ENCODE measurements at regions not wholly inside any gene's neighbourhood (a gene's known extent, or its start where the extent isn't known, plus 50 kb on each side); places are given as distances from the start of the nearest gene placed in this dataset.
A peak's percentile ranks its signal among the peaks of the same experiment; 100 is the strongest.
"Not testable (repeated sequence)": the region's sequence is repeated elsewhere in the genome, so short reads cannot be mapped to it uniquely, and the experiment has no call there.

- H3K27ac Mint-ChIP-seq = no peak overlapping the region
- ATAC-seq (no peak), DNase-seq (ENCODE audit: low spot score in 2 of 2) (no peak)
- H3K36me3 Mint-ChIP-seq = no peaks in the 10 kb centered on the region
- H3K9me3 Mint-ChIP-seq = peaks cover 4% of the 10 kb centered on the region
- no peak overlapping the region for H3K4me3 Mint-ChIP-seq
- peaks cover 23% of the 10 kb centered on the region for H3K4me1 Mint-ChIP-seq
These were observed 252.9 kb upstream of the CBLB start for GRCh38 chr3:106121491-106122289.

- Mint-ChIP-seq H3K9me3 (no peaks in the 10 kb centered on the region), H3K27ac (no peak overlapping the region), H3K4me1 (peaks cover 12% of the 10 kb centered on the region), H3K36me3 (no peaks in the 10 kb centered on the region), H3K4me3 (no peak overlapping the region)
- DNase-seq (ENCODE audit: low spot score in 2 of 2) = no peak
- no peak for ATAC-seq
These were observed 256.0 kb upstream of the CBLB start for GRCh38 chr3:106124818-106125217.

GRCh38 chr3:106125321-106125720, 256.5 kb upstream of the CBLB start:
- ATAC-seq (no peak), DNase-seq (ENCODE audit: low spot score in 2 of 2) (no peak)
- no peaks in the 10 kb centered on the region for H3K9me3 Mint-ChIP-seq
- no peaks in the 10 kb centered on the region for H3K36me3 Mint-ChIP-seq
- H3K27ac Mint-ChIP-seq = no peak overlapping the region
- H3K4me3 Mint-ChIP-seq = no peak overlapping the region
- H3K4me1 Mint-ChIP-seq = peaks cover 11% of the 10 kb centered on the region

GRCh38 chr3:106126067-106126845, 257.4 kb upstream of the CBLB start:
- no peak overlapping the region for H3K4me3 Mint-ChIP-seq
- H3K9me3 Mint-ChIP-seq = no peaks in the 10 kb centered on the region
- peaks cover 4% of the 10 kb centered on the region for H3K36me3 Mint-ChIP-seq
- DNase-seq (ENCODE audit: low spot score in 2 of 2) = no peak
- H3K4me1 Mint-ChIP-seq = peaks cover 13% of the 10 kb centered on the region
- no peak for ATAC-seq
- no peak overlapping the region for H3K27ac Mint-ChIP-seq

GRCh38 chr3:106126846-106127235, 258.0 kb upstream of the CBLB start:
- no peak for ATAC-seq
- peaks cover 16% of the 10 kb centered on the region for H3K4me1 Mint-ChIP-seq
- no peak overlapping the region for H3K27ac Mint-ChIP-seq
- H3K4me3 Mint-ChIP-seq = no peak overlapping the region
- H3K36me3 Mint-ChIP-seq = peaks cover 4% of the 10 kb centered on the region
- DNase-seq (ENCODE audit: low spot score in 2 of 2) = no peak
- H3K9me3 Mint-ChIP-seq = no peaks in the 10 kb centered on the region

GRCh38 chr3:106129939-106130338, 261.1 kb upstream of the CBLB start:
- Mint-ChIP-seq H3K9me3 (peaks cover 2% of the 10 kb centered on the region), H3K4me3 (peak overlapping the region; percentile 54), H3K4me1 (peaks cover 16% of the 10 kb centered on the region), H3K27ac (peak overlapping the region; percentile 91), H3K36me3 (peaks cover 4% of the 10 kb centered on the region)
- ATAC-seq = no peak
- DNase-seq (ENCODE audit: low spot score in 2 of 2) = no peak

GRCh38 chr3:106130384-106131198, 261.8 kb upstream of the CBLB start:
- Mint-ChIP-seq H3K27ac (peak overlapping the region; percentile 91), H3K36me3 (peaks cover 4% of the 10 kb centered on the region), H3K4me3 (peak overlapping the region; percentile 54), H3K4me1 (peaks cover 16% of the 10 kb centered on the region), H3K9me3 (peaks cover 2% of the 10 kb centered on the region)
- ATAC-seq = peak; percentile 32
- DNase-seq (ENCODE audit: low spot score in 2 of 2) = no peak

- ATAC-seq (no peak), DNase-seq (ENCODE audit: low spot score in 2 of 2) (no peak)
- Mint-ChIP-seq H3K4me1 (peaks cover 10% of the 10 kb centered on the region), H3K4me3 (no peak overlapping the region), H3K27ac (no peak overlapping the region), H3K36me3 (peaks cover 4% of the 10 kb centered on the region), H3K9me3 (peaks cover 2% of the 10 kb centered on the region)
These were observed 266.8 kb upstream of the CBLB start for GRCh38 chr3:106135451-106136160.

GRCh38 chr3:106139826-106140225, 271.0 kb upstream of the CBLB start:
- ATAC-seq = no peak
- no peak for DNase-seq (ENCODE audit: low spot score in 2 of 2)
- no peak overlapping the region for H3K4me3 Mint-ChIP-seq
- no peaks in the 10 kb centered on the region for H3K9me3 Mint-ChIP-seq
- no peaks in the 10 kb centered on the region for H3K36me3 Mint-ChIP-seq
- H3K4me1 Mint-ChIP-seq = peaks cover 6% of the 10 kb centered on the region
- no peak overlapping the region for H3K27ac Mint-ChIP-seq

GRCh38 chr3:106140431-106140830, 271.6 kb upstream of the CBLB start:
- Mint-ChIP-seq H3K9me3 (no peaks in the 10 kb centered on the region), H3K36me3 (no peaks in the 10 kb centered on the region), H3K4me3 (no peak overlapping the region), H3K27ac (no peak overlapping the region), H3K4me1 (peaks cover 6% of the 10 kb centered on the region)
- DNase-seq (ENCODE audit: low spot score in 2 of 2) = no peak
- ATAC-seq = no peak

GRCh38 chr3:106144030-106144429, 275.2 kb upstream of the CBLB start:
- DNase-seq (ENCODE audit: low spot score in 2 of 2) = no peak
- Mint-ChIP-seq H3K4me1 (peaks cover 6% of the 10 kb centered on the region), H3K36me3 (no peaks in the 10 kb centered on the region), H3K9me3 (peaks cover 12% of the 10 kb centered on the region), H3K27ac (no peak overlapping the region), H3K4me3 (no peak overlapping the region)
- no peak for ATAC-seq

GRCh38 chr3:106148440-106149082, 279.7 kb upstream of the CBLB start:
- H3K4me3 Mint-ChIP-seq, H3K4me1 Mint-ChIP-seq: not testable (repeated sequence)
- H3K9me3 Mint-ChIP-seq = peaks cover 12% of the 10 kb centered on the region

GRCh38 chr3:106157411-106157810, 288.6 kb upstream of the CBLB start:
- Mint-ChIP-seq H3K4me3 (no peak overlapping the region), H3K27ac (no peak overlapping the region), H3K9me3 (no peaks in the 10 kb centered on the region), H3K4me1 (no peaks in the 10 kb centered on the region), H3K36me3 (no peaks in the 10 kb centered on the region)
- ATAC-seq (no peak), DNase-seq (ENCODE audit: low spot score in 2 of 2) (no peak)

More at GRCh38 chr3:106148440-106149082, 279.7 kb upstream of the CBLB start:
- DNase-seq (ENCODE audit: low spot score in 2 of 2); H3K36me3 Mint-ChIP-seq; ATAC-seq; H3K27ac Mint-ChIP-seq: not testable (repeated sequence)

- ATAC-seq = no peak
- Mint-ChIP-seq H3K4me1 (peaks cover 6% of the 10 kb centered on the region), H3K9me3 (peaks cover 13% of the 10 kb centered on the region), H3K27ac (no peak overlapping the region), H3K36me3 (no peaks in the 10 kb centered on the region), H3K4me3 (no peak overlapping the region)
- DNase-seq (ENCODE audit: low spot score in 2 of 2) = no peak
These were observed 291.6 kb upstream of the CBLB start for GRCh38 chr3:106160396-106160795.

Measured in stimulated activated effector memory CD8-positive, alpha-beta T cell treated with anti-CD3 and anti-CD28 coated beads, Interleukin-12 subunit alpha, Interleukin-12 subunit beta, amount 100 ng/mL, for 72 hours (primary cell).